Heart left ventricle (tissue), 16 donors: ENCODE measurements at regions not wholly inside any gene's neighbourhood (a gene's known extent, or its start where the extent isn't known, plus 50 kb on each side); places are given as distances from the start of the nearest gene placed in this dataset.

Source experiments
- ATAC-seq, 4 donors: fragments of 200-7000 bp; cut with Tn5 transposase; one replicate each; pipeline ENCODE4 v1.9.1; 2020 to 2022; ENCODE audit warnings: moderate library complexity in 4 of 4, mild to moderate bottlenecking in 3 of 4, moderate number of reproducible peaks in 1 of 4
- DNase-seq, 5 donors: peaks; one replicate each; pipeline ENCODE4 v3.0.0-alpha.2; 2020
- H3K27ac ChIP-seq, 12 donors: fragments of 200-600 bp; sonication (generic) in 4 of 12; one replicate each; pipeline versions ENCODE4 v1.5.0 to v1.8.0; 2016 to 2022; ENCODE audit warnings: mild to moderate bottlenecking in 2 of 12
- H3K27me3 ChIP-seq, 9 donors: fragments of 200-600 bp; sonication (generic) in 2 of 9; one replicate each; pipeline versions ENCODE4 v1.5.1 to v1.8.0; 2016 to 2022; ENCODE audit warnings: mild to moderate bottlenecking in 3 of 9
- H3K36me3 ChIP-seq, 9 donors: fragments of 200-600 bp; sonication (generic) in 2 of 9; one replicate each; pipeline versions ENCODE4 v1.5.0 to v1.8.0; 2018 to 2022; ENCODE audit warnings: mild to moderate bottlenecking in 2 of 9
- H3K4me1 ChIP-seq, 12 donors: fragments of 200-600 bp; sonication (generic) in 4 of 12; one replicate each; pipeline versions ENCODE4 v1.5.0 to v1.8.0; 2016 to 2022; ENCODE audit warnings: mild to moderate bottlenecking in 3 of 12
- H3K4me3 ChIP-seq, 12 donors: fragments of 200-600 bp; sonication (generic) in 4 of 12; one replicate each; pipeline versions ENCODE4 v1.5.0 to v1.8.0; 2017 to 2022; ENCODE audit warnings: mild to moderate bottlenecking in 9 of 12, moderate library complexity in 4 of 12
- H3K9me3 ChIP-seq, 12 donors: fragments of 200-600 bp; sonication (generic) in 4 of 12; one replicate each; pipeline versions ENCODE4 v1.5.0 to v1.8.0; 2016 to 2022; ENCODE audit warnings: mild to moderate bottlenecking in 1 of 12
- POLR2A ChIP-seq, 2 donors: fragments of 450-650 bp; IDR thresholded peaks; one replicate each; pipeline ENCODE4 v1.6.1; 2017; ENCODE audit warnings: antibody characterized with exemption in 2 of 2, mild to moderate bottlenecking in 2 of 2, moderate library complexity in 2 of 2
- WGBS, 4 donors: extraction: QIAGEN DNeasy Blood & Tissue Kit in 2 of 4; methylation state at CpG; one replicate each; pipeline versions ENCODE4 v1.1.5 to v1.1.7; 2013 to 2018; 5-methylcytosine and 5-hydroxymethylcytosine counted together
- intact Hi-C, 10 donors: fragments of 100-400 bp; cut with DNase I; formaldehyde crosslinking; loops; one replicate each; pipeline versions ENCODE4 v1.11.1 to v1.14.2; 2022
- TF ChIP-seq, protein P1 (sequence below), 12 donors: fragments of 200-600 bp; sonication (generic) in 4 of 12; IDR thresholded peaks; one replicate each; pipeline versions ENCODE4 v1.5.0 to v1.8.0; 2018 to 2022; ENCODE audit warnings: antibody characterized with exemption in 12 of 12, mild to moderate bottlenecking in 5 of 12
- donor health status: ischemic (EF 13 %, LVEDD 7.1; RV severe dilation, severe dysfunction).
- donor health status: healthy with polysubstance abuse.
- donor health status: DM: no; HTN: yes; CAD: no.
- donor health status: DM: no; HTN: no; CAD: no.
- donor health status: ischemic (EF 25% LVEDD 6.9; RV normal size, moderate dysfunction).
- donor health status: ischemic (EF 25% LVEDD 5.7; RV mildly dilated, moderate dysfunction).
- donor health status: healthy.
- donor health status: DM: yes; HTN: yes; CAD: no.
- donor health status: ischemic (EF 35%, LVEDD 5.7; RV mildly dilated, moderate dysfunction).
- donor health status: nonischemic (EF 11% LVEDD 7.7; RV severe dilation, severe dysfunction).
- donor health status: DM: yes; HTN: yes; CAD: no.
- donor health status: PGD.
- donor health status: ischemic (EF 29% LVEDD 5.4; RV normal size, mild dysfunction).
- donor health status: nonischemic (EF 23%, LVEDD 6.1; RV moderate dilation, normal function).

DNA sequence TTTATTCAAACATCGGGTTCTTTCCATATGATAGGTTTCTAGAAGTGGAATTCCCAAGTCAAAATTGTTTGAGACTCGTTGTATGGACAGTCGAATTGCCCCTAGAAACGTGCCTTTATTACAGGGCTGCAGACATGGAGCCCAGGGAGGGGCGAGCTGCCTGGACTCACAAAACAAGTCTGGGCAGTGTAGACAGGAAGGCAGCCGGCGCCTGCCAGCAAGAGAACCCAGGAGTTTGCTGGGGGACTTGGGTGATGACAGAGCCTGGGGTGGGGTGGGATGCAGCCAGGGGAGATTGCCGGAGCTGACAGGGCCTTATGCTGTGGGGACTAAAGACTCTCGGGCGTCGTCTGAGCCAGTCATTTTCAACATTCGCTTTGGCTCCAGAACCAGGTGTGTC, 107.4 kb upstream of the MSX1 start:
- intact Hi-C loops, result no loop called here
- Histone ChIP-seq H3K4me3 (no peak overlapping the region), H3K36me3 (no peaks in the 10 kb centered on the region), H3K27me3 (peaks cover 0 to 52% (median 6%) of the 10 kb centered on the region in 9 donors), H3K4me1 (no peaks in the 10 kb centered on the region), H3K9me3 (peaks cover 0 to 7% (median under 1%) of the 10 kb centered on the region in 12 donors), H3K27ac (no peak overlapping the region)
- TF ChIP-seq POLR2A (IDR thresholded peaks at IDR 0.05), result no peak
- TF ChIP-seq, protein P1, sequence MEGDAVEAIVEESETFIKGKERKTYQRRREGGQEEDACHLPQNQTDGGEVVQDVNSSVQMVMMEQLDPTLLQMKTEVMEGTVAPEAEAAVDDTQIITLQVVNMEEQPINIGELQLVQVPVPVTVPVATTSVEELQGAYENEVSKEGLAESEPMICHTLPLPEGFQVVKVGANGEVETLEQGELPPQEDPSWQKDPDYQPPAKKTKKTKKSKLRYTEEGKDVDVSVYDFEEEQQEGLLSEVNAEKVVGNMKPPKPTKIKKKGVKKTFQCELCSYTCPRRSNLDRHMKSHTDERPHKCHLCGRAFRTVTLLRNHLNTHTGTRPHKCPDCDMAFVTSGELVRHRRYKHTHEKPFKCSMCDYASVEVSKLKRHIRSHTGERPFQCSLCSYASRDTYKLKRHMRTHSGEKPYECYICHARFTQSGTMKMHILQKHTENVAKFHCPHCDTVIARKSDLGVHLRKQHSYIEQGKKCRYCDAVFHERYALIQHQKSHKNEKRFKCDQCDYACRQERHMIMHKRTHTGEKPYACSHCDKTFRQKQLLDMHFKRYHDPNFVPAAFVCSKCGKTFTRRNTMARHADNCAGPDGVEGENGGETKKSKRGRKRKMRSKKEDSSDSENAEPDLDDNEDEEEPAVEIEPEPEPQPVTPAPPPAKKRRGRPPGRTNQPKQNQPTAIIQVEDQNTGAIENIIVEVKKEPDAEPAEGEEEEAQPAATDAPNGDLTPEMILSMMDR (IDR thresholded peaks at IDR 0.05), result no peak
- 60 to 69% (median 64%) methylated on average over 12 of the region's 12 CpGs for WGBS, 4 donors
- DNase-seq, result no peak
- no peak for ATAC-seq

DNA sequence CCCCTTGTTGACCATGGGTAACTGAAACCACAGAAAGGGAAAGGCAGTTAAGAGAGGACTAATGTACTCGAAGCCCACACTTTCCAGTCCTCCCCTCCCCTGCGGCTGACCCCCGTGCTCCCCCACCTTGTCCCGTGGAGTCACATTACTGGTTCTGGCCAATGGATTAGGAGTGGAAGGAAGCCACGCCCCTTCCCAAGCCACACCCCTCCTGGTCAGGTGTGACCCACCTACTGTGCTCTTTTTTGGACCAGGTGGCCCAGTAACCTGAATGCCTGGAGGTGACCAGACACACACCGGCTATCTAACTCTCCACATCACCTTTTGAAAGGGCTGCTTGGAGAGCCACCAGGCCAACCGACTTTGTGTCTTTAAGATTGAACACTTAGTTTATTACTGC, 109.3 kb upstream of the MSX1 start:
- Histone ChIP-seq H3K36me3 (no peaks in the 10 kb centered on the region), H3K9me3 (peaks cover 0 to 26% (median 12%) of the 10 kb centered on the region in 12 donors), H3K4me3 (no peak overlapping the region), H3K27me3 (peaks cover 0 to 48% (median 6%) of the 10 kb centered on the region in 9 donors), H3K27ac (no peak overlapping the region), H3K4me1 (no peaks in the 10 kb centered on the region)
- 77 to 82% (median 79%) methylated on average over 7 of the region's 7 CpGs for WGBS, 4 donors
- no peak for TF ChIP-seq POLR2A (IDR thresholded peaks at IDR 0.05)
- TF ChIP-seq, protein P1 (IDR thresholded peaks at IDR 0.05), result no peak
- DNase-seq (no peak), ATAC-seq (no peak)
- intact Hi-C loops, result no loop called here

DNA sequence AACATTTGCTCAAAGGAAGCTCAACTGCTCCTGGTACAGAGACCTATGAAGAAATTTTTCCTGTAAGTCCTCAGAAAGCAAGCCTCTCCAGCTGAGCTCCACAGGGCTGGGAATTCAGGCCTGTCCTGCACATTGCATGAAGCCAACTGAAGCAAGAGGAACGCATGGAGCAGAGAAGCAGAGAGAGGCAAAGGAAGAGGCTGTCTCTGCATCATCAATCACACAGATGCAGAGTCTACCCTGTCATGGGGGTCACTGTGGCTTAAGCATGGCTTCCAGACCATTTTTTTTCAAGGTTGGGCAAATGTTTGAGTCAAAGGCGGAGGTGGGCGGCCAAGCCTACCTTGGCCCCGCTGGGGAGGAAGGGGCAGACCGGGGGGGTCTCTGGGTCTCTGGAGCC, 110.3 kb upstream of the MSX1 start:
- no peak for DNase-seq
- Histone ChIP-seq H3K27me3 (peaks cover 0 to 40% (median 6%) of the 10 kb centered on the region in 9 donors), H3K4me3 (no peak overlapping the region), H3K4me1 (no peaks in the 10 kb centered on the region), H3K36me3 (no peaks in the 10 kb centered on the region), H3K9me3 (peaks cover 0 to 34% (median 14%) of the 10 kb centered on the region in 12 donors), H3K27ac (no peak overlapping the region)
- 78 to 87% (median 83%) methylated on average over 5 of the region's 5 CpGs for WGBS, 4 donors
- intact Hi-C loops, result no loop called here
- no peak for TF ChIP-seq POLR2A (IDR thresholded peaks at IDR 0.05)
- TF ChIP-seq, protein P1 (IDR thresholded peaks at IDR 0.05), result no peak
- ATAC-seq, result no peak

DNA sequence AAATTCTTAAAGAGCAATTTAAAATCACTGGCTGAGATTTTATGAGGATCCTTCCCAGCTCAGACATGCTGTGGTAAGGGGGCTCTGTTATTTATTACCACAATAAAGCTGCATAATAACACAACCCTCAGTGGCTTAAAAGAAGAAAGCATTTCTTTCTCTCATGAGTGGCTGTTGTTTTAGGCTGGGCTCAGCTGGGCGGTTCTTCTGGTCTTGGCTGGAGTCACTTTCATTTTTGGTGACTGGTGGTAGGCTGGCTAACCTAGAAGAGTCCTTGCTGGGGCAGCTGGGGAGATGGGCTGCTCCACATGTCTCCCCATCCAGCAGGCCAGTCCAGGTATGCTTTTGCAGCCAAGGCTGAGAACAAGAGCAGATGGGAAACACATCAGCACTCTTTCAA, 113.0 kb upstream of the MSX1 start:
- DNase-seq, result no peak
- intact Hi-C loops, result no loop called here
- no peak overlapping the region for H3K27ac ChIP-seq
- H3K9me3 ChIP-seq, result peaks cover 0 to 34% (median 14%) of the 10 kb centered on the region in 12 donors
- no peak overlapping the region for H3K4me3 ChIP-seq
- no peaks in the 10 kb centered on the region for H3K36me3 ChIP-seq
- H3K4me1 ChIP-seq, result no peaks in the 10 kb centered on the region
- no peak for ATAC-seq
- WGBS, 4 donors, result 95 to 100% (median 98%) methylated on average over 1 of the region's 1 CpG
- H3K27me3 ChIP-seq, result peaks cover 0 to 17% (median 0%) of the 10 kb centered on the region in 9 donors
- no peak for TF ChIP-seq POLR2A (IDR thresholded peaks at IDR 0.05)
- TF ChIP-seq, protein P1 (IDR thresholded peaks at IDR 0.05), result no peak
